OCI-LY3 (cell line): ENCODE measurements at regions not wholly inside any gene's neighbourhood (a gene's known extent, or its start where the extent isn't known, plus 50 kb on each side); places are given as distances from the start of the nearest gene placed in this dataset.

Experiments used
- H2AFZ ChIP-seq: fragments of 200-600, 300-600 bp; shearing (Covaris generic); 2 replicates; pipeline ENCODE4 v1.6.0; 2014; ENCODE audit warnings: antibody characterized with exemption, low read depth, low read length
- H3K27ac ChIP-seq: fragments of 200-600, 300-600 bp; sonication (generic); 2 replicates; pipeline ENCODE4 v1.5.1; 2014; ENCODE audit warnings: mild to moderate bottlenecking, low read length, moderate library complexity, mixed read lengths
- H3K27me3 ChIP-seq: fragments of 200-600, 300-600 bp; sonication (generic); 2 replicates; pipeline ENCODE4 v1.6.1; 2014; ENCODE audit warnings: low read depth, low read length, mixed read lengths
- H3K36me3 ChIP-seq: fragments of 200-600, 300-600 bp; sonication (generic); replicated peaks from 2 replicates; pipeline ENCODE3; 2014; ENCODE audit warnings: low read depth, low read length, mixed read lengths
- H3K4me1 ChIP-seq: fragments of 300-600, 200-600 bp; sonication (generic); 2 replicates; pipeline ENCODE4 v1.6.1; 2014; ENCODE audit warnings: low read length, mixed read lengths
- H3K4me2 ChIP-seq: fragments of 200-600, 300-600 bp; sonication (generic); 2 replicates; pipeline ENCODE4 v1.6.1; 2014; ENCODE audit warnings: low read length, mixed read lengths
- H3K4me3 ChIP-seq: fragments of 300-600, 200-600 bp; sonication (generic); 2 replicates; pipeline ENCODE4 v1.5.1; 2014; ENCODE audit warnings: antibody characterized with exemption, mild to moderate bottlenecking, low read length, moderate library complexity
- H3K79me2 ChIP-seq: fragments of 300-600, 200-600 bp; shearing (Covaris generic); 2 replicates; pipeline ENCODE4 v1.6.1; 2014; ENCODE audit warnings: mild to moderate bottlenecking, low read length, mixed read lengths
- H3K9ac ChIP-seq: fragments of 300-600, 200-600 bp; shearing (Covaris generic); 2 replicates; pipeline ENCODE4 v1.6.0; 2014; ENCODE audit warnings: mild to moderate bottlenecking, low read length, moderate library complexity
- H3K9me3 ChIP-seq: fragments of 200-600, 300-600 bp; shearing (Covaris generic); 2 replicates; pipeline ENCODE4 v1.6.1; 2014; ENCODE audit warnings: low read length, mixed read lengths; ENCODE audit not compliant: insufficient read depth
- H4K20me1 ChIP-seq: fragments of 200-600, 300-600 bp; sonication (generic); 2 replicates; pipeline ENCODE4 v1.6.1; 2016; ENCODE audit warnings: low read length, mixed read lengths; ENCODE audit not compliant: insufficient read depth
- CTCF ChIP-seq: fragments of 200-600, 300-600 bp; sonication (generic); IDR thresholded peaks from 2 replicates; pipeline ENCODE4 v1.5.1; 2014; ENCODE audit warnings: antibody characterized with exemption, low read length, low read depth
- EZH2phosphoT487 ChIP-seq: fragments of 200-600 bp; shearing (Covaris generic); IDR thresholded peaks from 2 replicates; pipeline ENCODE4 v1.6.1; 2018; ENCODE audit warnings: antibody characterized with exemption, mixed run types, low read depth

- no peak for TF ChIP-seq CTCF
- Histone ChIP-seq H3K9me3 (no peaks in the 10 kb centered on the region), H3K79me2 (no peaks in the 10 kb centered on the region), H3K27me3 (peaks cover 25% of the 10 kb centered on the region), H4K20me1 (no peaks in the 10 kb centered on the region), H2AFZ (no peak overlapping the region), H3K4me3 (no peak overlapping the region), H3K36me3 (no peaks in the 10 kb centered on the region), H3K9ac (no peak overlapping the region), H3K4me1 (no peaks in the 10 kb centered on the region), H3K27ac (no peak overlapping the region), H3K4me2 (no peak overlapping the region)
Observed at GRCh38 chr11:11703885-11704284, 82.1 kb upstream of the GALNT18 start.

- no peak for TF ChIP-seq EZH2phosphoT487
- Histone ChIP-seq H3K9me3 (no peaks in the 10 kb centered on the region), H3K4me2 (no peak overlapping the region), H3K4me3 (no peak overlapping the region), H3K27ac (no peak overlapping the region), H3K9ac (no peak overlapping the region), H2AFZ (no peak overlapping the region), H3K4me1 (no peaks in the 10 kb centered on the region), H3K27me3 (peaks cover 18% of the 10 kb centered on the region), H3K79me2 (no peaks in the 10 kb centered on the region), H4K20me1 (no peaks in the 10 kb centered on the region), H3K36me3 (no peaks in the 10 kb centered on the region)
Observed at GRCh38 chr11:11701070-11701469, 79.3 kb upstream of the GALNT18 start.

- H3K27ac ChIP-seq, result no peak overlapping the region
- no peaks in the 10 kb centered on the region for H3K36me3 ChIP-seq
- H3K4me2 ChIP-seq, result no peak overlapping the region
- H3K9ac ChIP-seq, result no peak overlapping the region
- H4K20me1 ChIP-seq, result no peaks in the 10 kb centered on the region
- no peak for TF ChIP-seq EZH2phosphoT487
- TF ChIP-seq CTCF, result no peak
- no peaks in the 10 kb centered on the region for H3K79me2 ChIP-seq
- H3K4me3 ChIP-seq, result no peak overlapping the region
- H3K27me3 ChIP-seq, result peaks cover 5% of the 10 kb centered on the region
- H3K9me3 ChIP-seq, result no peaks in the 10 kb centered on the region
- no peak overlapping the region for H2AFZ ChIP-seq
- H3K4me1 ChIP-seq, result no peaks in the 10 kb centered on the region
Observed at GRCh38 chr11:11697796-11698195, 76.0 kb upstream of the GALNT18 start.

- Histone ChIP-seq H3K79me2 (no peaks in the 10 kb centered on the region), H3K4me1 (no peaks in the 10 kb centered on the region), H3K4me3 (no peak overlapping the region), H3K4me2 (no peak overlapping the region), H3K9me3 (no peaks in the 10 kb centered on the region), H2AFZ (no peak overlapping the region), H3K27ac (no peak overlapping the region), H3K27me3 (no peaks in the 10 kb centered on the region), H4K20me1 (no peaks in the 10 kb centered on the region), H3K36me3 (no peaks in the 10 kb centered on the region), H3K9ac (no peak overlapping the region)
- TF ChIP-seq EZH2phosphoT487 (no peak), CTCF (no peak)
Observed at GRCh38 chr11:11691296-11692151, 69.7 kb upstream of the GALNT18 start.
